ENCODE measurements at regions not wholly inside any gene's neighbourhood (a gene's known extent, or its start where the extent isn't known, plus 50 kb on each side); places are given as distances from the start of the nearest gene placed in this dataset.

- no peak for TF ChIP-seq CTCF (IDR thresholded peaks at IDR 0.05)
- TF ChIP-seq ZFX (IDR thresholded peaks at IDR 0.05; ENCODE audit: borderline replicate concordance): no peak
These were observed 219.6 kb downstream of the RND3 start for GRCh38 chr2:150267651-150268415.
